Epidermal melanocyte (primary cell): ENCODE measurements at regions not wholly inside any gene's neighbourhood (a gene's known extent, or its start where the extent isn't known, plus 50 kb on each side); places are given as distances from the start of the nearest gene placed in this dataset.
"Not testable (repeated sequence)": the region's sequence is repeated elsewhere in the genome, so short reads cannot be mapped to it uniquely, and the experiment has no call there.

Experiments
- DNase-seq: peaks from one replicate; pipeline ENCODE4 v3.0.0; 2011; ENCODE audit warnings: low spot score; ENCODE audit not compliant: insufficient read length

GRCh38 chr7:408751-409311 lies 110.8 kb downstream of the PDGFA start:
- DNase-seq: no peak

- DNase-seq: no peak
Observed at GRCh38 chr7:409339-410281, 110.0 kb downstream of the PDGFA start.

- no peak for DNase-seq
Observed at GRCh38 chr7:410395-410910, 109.2 kb downstream of the PDGFA start.

- not testable (repeated sequence) for DNase-seq
Observed at GRCh38 chr7:411116-411515, 108.5 kb downstream of the PDGFA start.

GRCh38 chr7:411677-412312 lies 107.9 kb downstream of the PDGFA start:
- DNase-seq: no peak

GRCh38 chr7:412313-412710 lies 107.3 kb downstream of the PDGFA start:
- DNase-seq: no peak

- DNase-seq: no peak
Observed at GRCh38 chr7:414681-415560, 104.7 kb downstream of the PDGFA start.

- DNase-seq: no peak
Observed at GRCh38 chr7:415646-416525, 103.8 kb downstream of the PDGFA start.

GRCh38 chr7:416761-417624 lies 102.7 kb downstream of the PDGFA start:
- DNase-seq: no peak

GRCh38 chr7:417625-417889 lies 102.1 kb downstream of the PDGFA start:
- no peak for DNase-seq

- no peak for DNase-seq
Observed at GRCh38 chr7:417973-418601, 101.6 kb downstream of the PDGFA start.

GRCh38 chr7:418636-419280 lies 100.9 kb downstream of the PDGFA start:
- DNase-seq: no peak

GRCh38 chr7:420142-421093 lies 99.2 kb downstream of the PDGFA start:
- DNase-seq: no peak

GRCh38 chr7:421136-421991 lies 98.3 kb downstream of the PDGFA start:
- no peak for DNase-seq

GRCh38 chr7:422191-422885 lies 97.3 kb downstream of the PDGFA start:
- DNase-seq: no peak

GRCh38 chr7:422886-423225 lies 96.8 kb downstream of the PDGFA start:
- no peak for DNase-seq
